HG03095 (cell line): ENCODE measurements at regions not wholly inside any gene's neighbourhood (a gene's known extent, or its start where the extent isn't known, plus 50 kb on each side); places are given as distances from the start of the nearest gene placed in this dataset.
"Not testable (repeated sequence)": the region's sequence is repeated elsewhere in the genome, so short reads cannot be mapped to it uniquely, and the experiment has no call there.

Experiments used
- ATAC-seq: cut with Tn5 transposase; IDR thresholded peaks from one replicate; pipeline ENCODE4 v1.9.1; 2021; ENCODE audit warnings: moderate library complexity; ENCODE audit not compliant: unreplicated experiment

- ATAC-seq = peak; percentile 76
Observed at GRCh38 chr14:45868377-45868776, 615.4 kb upstream of the MIS18BP1 start.

DNA sequence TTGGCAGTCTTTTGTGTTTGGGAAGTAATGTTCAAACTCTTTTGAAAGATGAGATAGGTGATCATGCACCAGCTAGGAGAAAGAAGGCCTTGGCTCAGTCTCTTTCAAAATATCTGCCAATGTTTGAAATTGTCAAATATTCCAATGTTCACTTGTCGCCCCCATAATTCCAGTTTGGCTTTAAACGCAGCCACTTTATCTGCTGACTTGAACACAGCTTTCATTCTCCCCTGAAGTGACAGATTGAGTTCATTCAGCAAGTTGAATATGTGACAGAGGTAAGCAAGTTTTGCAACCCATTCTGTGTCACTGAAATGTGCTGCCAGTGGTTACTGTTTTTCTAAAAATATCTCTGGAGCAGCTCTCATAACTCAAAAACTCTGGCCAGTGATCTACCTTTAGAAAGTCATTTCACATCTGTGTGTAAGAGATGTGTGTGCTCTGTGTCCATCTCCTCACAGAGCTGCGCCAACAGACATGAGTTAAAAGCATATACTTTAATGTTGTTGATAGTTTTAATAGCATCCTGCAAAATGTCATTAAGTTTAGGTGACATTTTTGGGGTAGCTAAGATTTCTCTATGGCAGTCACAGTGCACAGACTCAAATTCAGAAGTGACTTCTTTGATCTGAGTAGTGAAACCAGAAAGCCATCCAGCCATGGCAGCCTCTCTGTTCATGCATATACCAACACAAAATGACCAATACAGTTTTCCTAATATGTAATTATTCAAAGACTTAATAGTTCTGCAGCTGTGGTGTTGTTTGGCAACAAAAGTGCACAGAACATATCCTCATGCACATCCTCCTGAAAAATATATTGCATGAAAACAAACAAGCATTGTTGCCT lies 614.3 kb upstream of the MIS18BP1 start:
- peak; percentile 42 for ATAC-seq

- no peak for ATAC-seq
Observed at GRCh38 chr14:45838597-45838996, 585.6 kb upstream of the MIS18BP1 start.

DNA sequence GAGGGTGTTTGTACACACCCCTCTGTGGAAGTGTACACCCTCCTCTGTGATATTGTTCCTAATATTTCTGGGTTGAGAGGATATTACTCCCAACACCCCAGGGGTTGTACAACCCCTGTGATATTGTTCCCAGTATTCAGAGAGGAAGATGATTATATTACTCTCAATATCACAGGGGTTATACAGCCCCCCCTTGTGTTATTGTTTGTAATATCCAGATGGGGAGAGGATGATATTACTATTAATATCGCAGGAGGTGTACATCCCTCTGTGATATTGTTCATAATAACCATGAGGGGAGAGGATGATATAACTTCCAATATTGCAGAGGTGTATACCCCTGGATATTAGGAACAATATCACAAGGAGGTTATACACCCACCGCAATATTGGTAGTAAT lies 566.1 kb upstream of the MIS18BP1 start:
- ATAC-seq = no peak

- ATAC-seq = no peak
Observed at GRCh38 chr14:45811155-45811554, 558.2 kb upstream of the MIS18BP1 start.

GRCh38 chr14:45810152-45810872 lies 557.3 kb upstream of the MIS18BP1 start:
- ATAC-seq = no peak

GRCh38 chr14:45807178-45807899 lies 554.3 kb upstream of the MIS18BP1 start:
- no peak for ATAC-seq

- no peak for ATAC-seq
Observed at GRCh38 chr14:45799511-45799910, 546.5 kb upstream of the MIS18BP1 start.

GRCh38 chr14:45798659-45799058 lies 545.7 kb upstream of the MIS18BP1 start:
- no peak for ATAC-seq

GRCh38 chr14:45796006-45796405 lies 543.0 kb upstream of the MIS18BP1 start:
- not testable (repeated sequence) for ATAC-seq

- no peak for ATAC-seq
Observed at GRCh38 chr14:45793081-45793480, 540.1 kb upstream of the MIS18BP1 start.

- no peak for ATAC-seq
Observed at GRCh38 chr14:45790293-45790692, 537.3 kb upstream of the MIS18BP1 start.

- no peak for ATAC-seq
Observed at GRCh38 chr14:45787167-45787566, 534.2 kb upstream of the MIS18BP1 start.

DNA sequence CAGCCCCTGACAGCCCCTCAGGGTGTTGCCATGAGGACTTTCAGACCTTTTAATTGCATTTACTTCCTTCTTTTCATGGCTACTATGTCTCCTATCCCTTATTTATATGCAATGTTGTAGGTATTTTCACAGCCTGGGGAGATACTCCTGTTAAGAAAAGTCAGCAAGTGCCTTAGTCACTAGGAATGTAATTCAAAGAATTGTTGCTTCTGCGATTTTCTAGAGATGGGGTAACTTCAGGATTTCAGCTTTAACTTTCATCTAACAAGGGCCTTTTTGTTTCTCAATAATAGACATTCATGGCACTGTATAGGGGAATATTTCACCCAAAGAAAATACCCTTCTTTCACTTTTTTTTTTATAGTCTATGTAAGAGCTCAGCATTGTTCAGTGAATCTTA lies 533.3 kb upstream of the MIS18BP1 start:
- ATAC-seq = no peak

GRCh38 chr14:45785240-45785639 lies 532.2 kb upstream of the MIS18BP1 start:
- ATAC-seq = no peak

GRCh38 chr14:45766247-45766646 lies 513.2 kb upstream of the MIS18BP1 start:
- no peak for ATAC-seq

DNA sequence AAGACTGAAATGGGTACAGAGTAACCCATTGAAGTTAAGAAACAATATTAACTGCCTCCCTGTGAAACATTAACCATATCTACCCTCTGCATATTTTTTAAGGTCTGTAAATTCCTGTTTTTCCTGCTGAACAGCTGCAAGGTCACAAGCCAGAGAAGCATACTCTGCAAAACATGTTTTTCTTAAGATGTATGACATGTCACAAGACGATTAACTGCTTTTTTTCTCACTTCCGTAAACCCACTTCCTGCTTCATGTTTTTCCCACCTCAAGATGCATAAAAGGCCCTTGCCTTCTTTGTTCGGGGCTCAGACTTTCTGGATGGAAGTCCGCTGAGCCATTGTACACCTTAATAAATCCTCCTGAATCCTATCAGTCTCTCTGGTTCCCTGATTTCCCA lies 504.7 kb upstream of the MIS18BP1 start:
- ATAC-seq = no peak

DNA sequence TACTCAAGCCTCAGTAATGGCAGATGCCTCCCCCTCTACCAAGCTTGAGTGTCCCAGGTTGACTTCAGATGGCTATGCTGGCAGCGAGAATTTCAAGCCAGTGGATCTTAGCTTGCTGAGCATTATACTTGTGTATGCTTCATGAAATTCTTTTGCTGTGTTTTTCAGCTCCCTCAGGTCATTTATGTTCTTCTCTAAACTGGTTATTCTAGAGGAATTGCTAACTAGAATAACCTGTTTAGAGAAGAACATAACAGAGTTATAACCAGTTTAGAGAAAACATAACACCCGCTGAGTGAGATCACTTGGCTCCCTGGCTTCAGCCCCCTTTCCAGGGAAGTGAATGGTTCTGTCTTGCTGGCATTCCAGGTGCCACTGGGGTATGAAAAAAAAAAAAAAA lies 503.4 kb upstream of the MIS18BP1 start:
- ATAC-seq = not testable (repeated sequence)

DNA sequence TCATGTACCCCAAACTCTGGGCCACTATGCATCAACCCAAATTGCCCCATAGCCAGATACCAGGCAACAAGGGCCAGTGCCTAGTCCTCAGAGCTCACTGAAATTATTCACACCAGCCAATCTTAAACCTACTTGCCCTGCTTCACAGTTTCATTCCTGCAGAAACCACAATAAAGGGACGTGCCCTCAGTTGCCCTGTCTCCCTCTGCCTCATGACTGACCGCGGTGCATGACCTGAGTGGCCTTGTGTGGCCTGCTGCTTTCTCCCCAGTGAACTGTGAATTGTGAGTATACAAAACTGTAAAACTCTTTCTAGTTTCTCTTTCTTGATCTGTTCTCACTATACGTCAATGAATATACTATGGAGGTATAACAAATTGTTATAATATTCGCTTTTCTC lies 490.9 kb upstream of the MIS18BP1 start:
- no peak for ATAC-seq

DNA sequence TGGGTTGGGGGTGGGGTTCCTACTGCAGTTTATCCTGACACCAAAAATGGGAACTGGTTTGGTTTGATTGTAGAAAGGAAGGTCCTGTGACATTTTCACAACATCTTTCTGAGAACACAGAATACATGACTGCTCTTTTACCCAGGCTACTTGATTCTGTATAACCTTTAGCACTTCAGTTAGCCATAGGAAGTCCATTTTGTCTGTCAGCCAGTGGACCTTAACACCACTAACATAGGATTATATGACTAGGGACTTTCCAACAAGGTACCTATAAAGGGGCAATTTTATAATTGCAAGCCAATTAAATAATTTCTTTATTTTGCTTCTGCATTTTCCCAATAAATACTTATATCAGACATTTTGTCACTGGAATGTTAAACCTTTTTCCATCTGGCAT lies 489.2 kb upstream of the MIS18BP1 start:
- no peak for ATAC-seq

GRCh38 chr14:45728434-45729225 lies 475.6 kb upstream of the MIS18BP1 start:
- ATAC-seq = no peak
